Spleen (tissue), 7 donors: ENCODE measurements at regions not wholly inside any gene's neighbourhood (a gene's known extent, or its start where the extent isn't known, plus 50 kb on each side); places are given as distances from the start of the nearest gene placed in this dataset.

Experiments used
- POLR2A ChIP-seq, 3 donors: fragments of 450-650 bp; IDR thresholded peaks; one replicate each; pipeline ENCODE4 v1.5.1; 2017; ENCODE audit warnings: antibody characterized with exemption in 3 of 3, mild to moderate bottlenecking in 1 of 3
- TF ChIP-seq, protein P1 (sequence below), 11 experiments: fragments of 200-600 bp in 7 of 11; fragments of 450-650 bp in 4 of 11; sonication (generic) in 4 of 11; IDR thresholded peaks in 8 of 11; conservative IDR thresholded peaks in 3 of 11; 1 replicate in 7 of 11; 2 replicates in 4 of 11; pipeline versions ENCODE4 v1.4.0 to v1.8.0; 2016 to 2021; ENCODE audit warnings: antibody characterized with exemption in 11 of 11, inconsistent platforms in 4 of 11, mild to moderate bottlenecking in 1 of 11
- donor health status: DM: no; HTN: no; CAD: no; lungs with moderate emphysema.
- donor health status: DM: no; HTN: no; CAD: no.
- donor health status: DM: no; HTN: no; CAD: no.

DNA sequence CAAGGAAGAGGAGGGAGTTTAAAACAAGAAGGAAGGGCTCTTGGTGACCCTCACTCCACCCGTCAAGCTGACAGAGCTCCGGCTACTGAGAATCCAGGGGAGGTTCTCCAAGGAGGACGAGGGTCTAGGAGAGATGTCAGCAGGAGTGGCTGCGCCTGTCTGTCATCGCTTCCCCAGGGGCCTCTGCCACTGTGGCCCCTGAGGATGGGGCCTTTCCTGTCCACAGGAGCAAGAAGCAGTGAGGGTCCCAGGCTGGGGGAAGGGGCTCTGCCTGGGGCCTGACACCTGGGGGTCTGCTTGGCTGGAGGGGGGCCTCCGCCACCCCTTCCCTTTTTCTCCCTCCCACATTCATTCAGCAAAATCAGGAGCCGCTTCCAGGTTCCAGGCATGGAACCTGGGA, 66.5 kb upstream of the TNRC6C start:
- TF ChIP-seq, protein P1, sequence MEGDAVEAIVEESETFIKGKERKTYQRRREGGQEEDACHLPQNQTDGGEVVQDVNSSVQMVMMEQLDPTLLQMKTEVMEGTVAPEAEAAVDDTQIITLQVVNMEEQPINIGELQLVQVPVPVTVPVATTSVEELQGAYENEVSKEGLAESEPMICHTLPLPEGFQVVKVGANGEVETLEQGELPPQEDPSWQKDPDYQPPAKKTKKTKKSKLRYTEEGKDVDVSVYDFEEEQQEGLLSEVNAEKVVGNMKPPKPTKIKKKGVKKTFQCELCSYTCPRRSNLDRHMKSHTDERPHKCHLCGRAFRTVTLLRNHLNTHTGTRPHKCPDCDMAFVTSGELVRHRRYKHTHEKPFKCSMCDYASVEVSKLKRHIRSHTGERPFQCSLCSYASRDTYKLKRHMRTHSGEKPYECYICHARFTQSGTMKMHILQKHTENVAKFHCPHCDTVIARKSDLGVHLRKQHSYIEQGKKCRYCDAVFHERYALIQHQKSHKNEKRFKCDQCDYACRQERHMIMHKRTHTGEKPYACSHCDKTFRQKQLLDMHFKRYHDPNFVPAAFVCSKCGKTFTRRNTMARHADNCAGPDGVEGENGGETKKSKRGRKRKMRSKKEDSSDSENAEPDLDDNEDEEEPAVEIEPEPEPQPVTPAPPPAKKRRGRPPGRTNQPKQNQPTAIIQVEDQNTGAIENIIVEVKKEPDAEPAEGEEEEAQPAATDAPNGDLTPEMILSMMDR (IDR thresholded peaks at IDR 0.05 in 8 of 11, conservative IDR thresholded peaks at IDR 0.05 in 3 of 11) = no peak
- no peak for TF ChIP-seq POLR2A (IDR thresholded peaks at IDR 0.05)
